Progenitor cell of endocrine pancreas (in vitro differentiated cells): ENCODE measurements at regions not wholly inside any gene's neighbourhood (a gene's known extent, or its start where the extent isn't known, plus 50 kb on each side); places are given as distances from the start of the nearest gene placed in this dataset.
"Not testable (repeated sequence)": the region's sequence is repeated elsewhere in the genome, so short reads cannot be mapped to it uniquely, and the experiment has no call there.

ENCODE experiments used
- DNase-seq: peaks from one replicate; pipeline ENCODE4 v3.0.0; 2021; ENCODE audit warnings: low spot score; ENCODE audit not compliant: unreplicated experiment
- H3K27ac Mint-ChIP-seq: 2 replicates; pipeline ENCODE4 v1.8.0; 2021; ENCODE audit warnings: mild to moderate bottlenecking, moderate library complexity, mixed read lengths
- H3K27me3 Mint-ChIP-seq: 2 replicates; pipeline ENCODE4 v1.8.0; 2021; ENCODE audit warnings: mixed read lengths
- H3K36me3 Mint-ChIP-seq: 2 replicates; pipeline ENCODE4 v1.8.0; 2022; ENCODE audit warnings: mixed read lengths; ENCODE audit not compliant: insufficient read depth
- H3K4me1 Mint-ChIP-seq: 2 replicates; pipeline ENCODE4 v1.8.0; 2021; ENCODE audit warnings: low read depth, mixed read lengths
- H3K4me3 Mint-ChIP-seq: 2 replicates; pipeline ENCODE4 v1.8.0; 2021; ENCODE audit warnings: low read depth, mild to moderate bottlenecking, moderate library complexity, mixed read lengths
- H3K9me3 Mint-ChIP-seq: 2 replicates; pipeline ENCODE4 v1.8.0; 2021; ENCODE audit warnings: low read depth, mixed read lengths
- TF ChIP-seq, protein P1 (sequence below): fragments of 200-600 bp; sonication (generic); IDR thresholded peaks from one replicate; pipeline ENCODE4 v1.5.0; 2021; ENCODE audit warnings: antibody characterized with exemption, mild to moderate bottlenecking; ENCODE audit not compliant: unreplicated experiment

- Mint-ChIP-seq H3K4me3 (no peak overlapping the region), H3K36me3 (no peaks in the 10 kb centered on the region), H3K27ac (no peak overlapping the region), H3K27me3 (peaks cover 21% of the 10 kb centered on the region), H3K9me3 (no peaks in the 10 kb centered on the region), H3K4me1 (peaks cover 10% of the 10 kb centered on the region)
- no peak for DNase-seq
- TF ChIP-seq, protein P1, sequence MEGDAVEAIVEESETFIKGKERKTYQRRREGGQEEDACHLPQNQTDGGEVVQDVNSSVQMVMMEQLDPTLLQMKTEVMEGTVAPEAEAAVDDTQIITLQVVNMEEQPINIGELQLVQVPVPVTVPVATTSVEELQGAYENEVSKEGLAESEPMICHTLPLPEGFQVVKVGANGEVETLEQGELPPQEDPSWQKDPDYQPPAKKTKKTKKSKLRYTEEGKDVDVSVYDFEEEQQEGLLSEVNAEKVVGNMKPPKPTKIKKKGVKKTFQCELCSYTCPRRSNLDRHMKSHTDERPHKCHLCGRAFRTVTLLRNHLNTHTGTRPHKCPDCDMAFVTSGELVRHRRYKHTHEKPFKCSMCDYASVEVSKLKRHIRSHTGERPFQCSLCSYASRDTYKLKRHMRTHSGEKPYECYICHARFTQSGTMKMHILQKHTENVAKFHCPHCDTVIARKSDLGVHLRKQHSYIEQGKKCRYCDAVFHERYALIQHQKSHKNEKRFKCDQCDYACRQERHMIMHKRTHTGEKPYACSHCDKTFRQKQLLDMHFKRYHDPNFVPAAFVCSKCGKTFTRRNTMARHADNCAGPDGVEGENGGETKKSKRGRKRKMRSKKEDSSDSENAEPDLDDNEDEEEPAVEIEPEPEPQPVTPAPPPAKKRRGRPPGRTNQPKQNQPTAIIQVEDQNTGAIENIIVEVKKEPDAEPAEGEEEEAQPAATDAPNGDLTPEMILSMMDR = no peak
Measured at GRCh38 chr6:167404385-167405049, 79.6 kb downstream of the TTLL2 start.

DNA sequence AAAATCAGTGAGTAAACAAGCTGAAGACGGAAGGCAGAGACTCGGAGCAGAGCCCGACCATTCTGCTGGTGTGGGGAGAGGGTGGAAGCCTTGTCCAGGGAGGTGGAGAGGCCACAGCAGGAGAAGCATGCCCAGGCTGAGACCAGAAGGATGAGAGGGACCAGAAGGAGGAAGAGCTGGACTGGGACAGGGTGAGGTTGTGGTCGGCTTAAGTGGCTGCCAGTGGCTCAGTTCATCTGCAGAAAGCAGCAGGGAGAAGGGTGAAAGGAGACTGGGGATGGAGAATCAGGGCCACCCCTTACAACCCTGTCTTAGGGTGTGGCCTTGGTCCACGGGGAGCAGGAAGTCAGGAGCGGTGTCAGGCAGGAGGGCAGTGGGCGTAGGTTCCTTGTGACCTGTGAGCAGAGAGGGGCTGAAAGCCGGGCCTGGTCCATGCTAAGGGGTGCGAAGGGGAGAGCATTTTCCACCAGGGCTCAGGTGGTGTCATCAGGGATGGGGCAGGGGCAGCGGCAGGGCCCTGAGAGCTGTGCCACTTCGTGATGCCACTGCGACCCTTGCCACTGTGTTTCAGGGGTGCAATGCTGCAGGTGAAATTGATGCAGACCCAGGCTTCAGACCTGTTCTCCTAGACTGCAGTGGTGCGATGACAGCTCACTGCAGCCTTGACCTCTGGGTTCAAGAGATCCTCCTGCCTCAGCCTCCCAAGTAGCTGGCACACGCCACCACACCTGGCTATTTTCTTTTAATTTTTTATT lies 81.1 kb downstream of the TTLL2 start:
- no peak for DNase-seq
- H3K27ac Mint-ChIP-seq = no peak overlapping the region
- TF ChIP-seq, protein P1 = no peak
- H3K36me3 Mint-ChIP-seq = no peaks in the 10 kb centered on the region
- H3K9me3 Mint-ChIP-seq = no peaks in the 10 kb centered on the region
- no peak overlapping the region for H3K4me3 Mint-ChIP-seq
- H3K4me1 Mint-ChIP-seq = peaks cover 16% of the 10 kb centered on the region
- H3K27me3 Mint-ChIP-seq = peaks cover 21% of the 10 kb centered on the region

- not testable (repeated sequence) for DNase-seq
Measured at GRCh38 chr6:167406533-167407238, 81.8 kb downstream of the TTLL2 start.

GRCh38 chr6:167407239-167408064 lies 82.6 kb downstream of the TTLL2 start:
- Mint-ChIP-seq H3K36me3 (no peaks in the 10 kb centered on the region), H3K27ac (no peak overlapping the region), H3K4me3 (no peak overlapping the region), H3K27me3 (peaks cover 21% of the 10 kb centered on the region), H3K4me1 (peaks cover 14% of the 10 kb centered on the region), H3K9me3 (no peaks in the 10 kb centered on the region)
- DNase-seq = no peak
- TF ChIP-seq, protein P1 = no peak

More at GRCh38 chr6:167406533-167407238, 81.8 kb downstream of the TTLL2 start:
- H3K36me3 Mint-ChIP-seq, H3K4me3 Mint-ChIP-seq, H3K9me3 Mint-ChIP-seq, H3K27ac Mint-ChIP-seq: not testable (repeated sequence)
- Mint-ChIP-seq H3K4me1 (peaks cover 18% of the 10 kb centered on the region), H3K27me3 (peaks cover 21% of the 10 kb centered on the region)

DNA sequence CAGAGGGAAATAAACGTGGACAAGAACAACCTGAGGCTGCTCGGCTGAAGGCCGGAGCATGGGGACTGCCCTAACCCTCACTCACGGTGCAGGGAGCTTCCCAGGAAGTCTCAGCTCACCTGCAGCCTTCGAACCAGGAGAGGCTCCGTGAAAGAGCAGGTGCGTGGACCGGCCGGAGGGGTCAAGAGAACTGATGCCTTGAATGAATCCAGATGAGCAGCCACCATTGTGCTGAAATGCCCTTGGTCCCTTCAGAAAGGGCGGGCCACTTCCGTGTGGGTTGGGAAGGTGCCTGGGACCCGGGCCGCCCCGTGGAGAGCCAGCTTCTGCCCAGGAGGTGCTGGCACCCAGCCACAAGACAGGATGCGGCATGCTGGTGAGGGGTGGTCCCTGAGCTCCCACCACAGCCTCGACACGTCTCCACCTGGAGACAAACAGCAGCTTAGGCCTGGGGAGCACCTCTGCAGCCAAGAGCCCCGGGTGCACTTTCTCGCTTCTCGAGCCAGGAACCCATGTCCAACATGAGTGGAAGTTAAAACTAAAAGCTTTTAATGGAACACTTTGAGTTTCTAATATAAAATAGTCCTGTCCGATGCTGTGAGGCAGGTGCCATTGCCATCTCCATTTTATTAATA lies 83.5 kb downstream of the TTLL2 start:
- Mint-ChIP-seq H3K4me1 (peaks cover 16% of the 10 kb centered on the region), H3K27ac (no peak overlapping the region), H3K36me3 (no peaks in the 10 kb centered on the region), H3K9me3 (no peaks in the 10 kb centered on the region), H3K4me3 (no peak overlapping the region), H3K27me3 (peaks cover 21% of the 10 kb centered on the region)
- TF ChIP-seq, protein P1 = no peak
- DNase-seq = no peak
